Prostate gland (tissue), 2 donors: ENCODE measurements at regions not wholly inside any gene's neighbourhood (a gene's known extent, or its start where the extent isn't known, plus 50 kb on each side); places are given as distances from the start of the nearest gene placed in this dataset.

Experiments
- POLR2A ChIP-seq: fragments of 450-650 bp; IDR thresholded peaks from one replicate; pipeline ENCODE4 v1.6.1; 2016; ENCODE audit warnings: antibody characterized with exemption, mild to moderate bottlenecking
- POLR2AphosphoS5 ChIP-seq: sonication (generic); formaldehyde crosslinking; IDR thresholded peaks from one replicate; pipeline ENCODE4 v1.6.1; 2017; ENCODE audit warnings: antibody characterized with exemption
- TF ChIP-seq, protein P1 (sequence below), 4 experiments: fragments of 200-600 bp in 2 of 4; fragments of 450-650 bp in 2 of 4; sonication (generic) in 2 of 4; IDR thresholded peaks; 1 replicate in 3 of 4; 2 replicates in 1 of 4; pipeline ENCODE4 v1.5.1; 2016 to 2019; ENCODE audit warnings: antibody characterized with exemption in 4 of 4, mild to moderate bottlenecking in 2 of 4, moderate library complexity in 2 of 4

DNA sequence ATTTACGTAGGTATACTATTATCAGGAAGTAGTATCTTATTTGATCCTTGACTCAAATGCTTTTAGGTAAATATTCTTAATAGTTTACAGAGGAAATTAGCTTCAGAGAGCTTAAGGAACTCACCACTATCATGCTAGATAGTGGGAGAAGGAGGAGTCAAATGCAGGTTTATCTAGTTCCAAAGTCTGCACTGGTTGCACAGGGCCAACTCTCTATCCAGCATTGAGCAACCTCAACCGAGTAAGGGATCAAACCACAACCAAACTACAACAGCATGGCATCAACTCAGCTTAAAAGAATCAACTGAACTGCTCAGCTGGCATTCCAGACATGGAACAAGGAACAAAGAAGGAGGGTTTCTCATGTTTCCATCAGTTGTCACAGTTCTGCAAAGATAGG lies 306.0 kb downstream of the MAF start:
- TF ChIP-seq POLR2A (no peak), POLR2AphosphoS5 (no peak)
- TF ChIP-seq, protein P1, sequence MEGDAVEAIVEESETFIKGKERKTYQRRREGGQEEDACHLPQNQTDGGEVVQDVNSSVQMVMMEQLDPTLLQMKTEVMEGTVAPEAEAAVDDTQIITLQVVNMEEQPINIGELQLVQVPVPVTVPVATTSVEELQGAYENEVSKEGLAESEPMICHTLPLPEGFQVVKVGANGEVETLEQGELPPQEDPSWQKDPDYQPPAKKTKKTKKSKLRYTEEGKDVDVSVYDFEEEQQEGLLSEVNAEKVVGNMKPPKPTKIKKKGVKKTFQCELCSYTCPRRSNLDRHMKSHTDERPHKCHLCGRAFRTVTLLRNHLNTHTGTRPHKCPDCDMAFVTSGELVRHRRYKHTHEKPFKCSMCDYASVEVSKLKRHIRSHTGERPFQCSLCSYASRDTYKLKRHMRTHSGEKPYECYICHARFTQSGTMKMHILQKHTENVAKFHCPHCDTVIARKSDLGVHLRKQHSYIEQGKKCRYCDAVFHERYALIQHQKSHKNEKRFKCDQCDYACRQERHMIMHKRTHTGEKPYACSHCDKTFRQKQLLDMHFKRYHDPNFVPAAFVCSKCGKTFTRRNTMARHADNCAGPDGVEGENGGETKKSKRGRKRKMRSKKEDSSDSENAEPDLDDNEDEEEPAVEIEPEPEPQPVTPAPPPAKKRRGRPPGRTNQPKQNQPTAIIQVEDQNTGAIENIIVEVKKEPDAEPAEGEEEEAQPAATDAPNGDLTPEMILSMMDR (IDR thresholded peaks at IDR 0.05) = no peak
